AG04450 (cell line): ENCODE measurements at regions not wholly inside any gene's neighbourhood (a gene's known extent, or its start where the extent isn't known, plus 50 kb on each side); places are given as distances from the start of the nearest gene placed in this dataset.
"Not testable (repeated sequence)": the region's sequence is repeated elsewhere in the genome, so short reads cannot be mapped to it uniquely, and the experiment has no call there.

ENCODE experiments used
- CTCF ChIA-PET: fragments of 300-600, 350-600 bp; formaldehyde crosslinking; extraction: SDS; loops from one replicate; lab custom pipeline; 2022; ENCODE audit warnings: antibody characterized with exemption, inconsistent platforms; lab: Charles Lee
- POLR2A ChIA-PET: fragments of 350-600 bp; formaldehyde crosslinking; extraction: SDS; loops from one replicate; lab custom pipeline; 2021; ENCODE audit warnings: antibody characterized with exemption, inconsistent platforms; lab: Yijun Ruan, JAX
- DNase-seq: peaks from one replicate; pipeline ENCODE4 v3.0.0-alpha.2; 2011; ENCODE audit warnings: low read depth, low spot score
- H3K27ac ChIP-seq: one replicate; pipeline ENCODE4 v1.5.1; 2012; ENCODE audit warnings: low read depth, low read length, control low read depth
- H3K27me3 ChIP-seq: one replicate; pipeline ENCODE4 v1.6.0; 2012; ENCODE audit warnings: low read length; ENCODE audit not compliant: control insufficient read depth, insufficient read depth
- H3K4me3 ChIP-seq: 2 replicates; pipeline ENCODE4 v1.5.1; 2011; ENCODE audit warnings: mild to moderate bottlenecking, low read depth, low read length, control low read depth
- H3K9me3 ChIP-seq: 2 replicates; pipeline ENCODE4 v1.5.1; 2012; ENCODE audit warnings: low read length; ENCODE audit not compliant: control insufficient read depth, insufficient read depth
- CTCF ChIP-seq: IDR thresholded peaks from 2 replicates; pipeline ENCODE4 v1.5.1; 2011; ENCODE audit warnings: low read depth, low read length, control low read depth, inconsistent platforms

- Histone ChIP-seq H3K27ac (no peak overlapping the region), H3K4me3 (no peak overlapping the region), H3K9me3 (no peaks in the 10 kb centered on the region), H3K27me3 (no peaks in the 10 kb centered on the region)
- TF ChIP-seq CTCF, result no peak
- no peak for DNase-seq
- ChIA-PET POLR2A (no interaction called here), CTCF (interaction anchor here (1.0 kb wide), 1 partner anchor 22 kb away, joined by 4 read pairs; no protein-coding TSS in a partner anchor)
Measured at GRCh38 chr2:107717661-107718060, 109.0 kb upstream of the RGPD4 start.

GRCh38 chr2:107719141-107719540, 107.6 kb upstream of the RGPD4 start:
- CTCF ChIA-PET, result no interaction called here
- POLR2A ChIA-PET, result no interaction called here
- DNase-seq, result no peak
- H3K27ac ChIP-seq, result no peak overlapping the region
- no peak for TF ChIP-seq CTCF
- H3K27me3 ChIP-seq, result no peaks in the 10 kb centered on the region
- no peaks in the 10 kb centered on the region for H3K9me3 ChIP-seq
- no peak overlapping the region for H3K4me3 ChIP-seq

GRCh38 chr2:107719836-107720235, 106.9 kb upstream of the RGPD4 start:
- no peak for DNase-seq
- H3K27ac ChIP-seq, result no peak overlapping the region
- H3K27me3 ChIP-seq, result no peaks in the 10 kb centered on the region
- no peak overlapping the region for H3K4me3 ChIP-seq
- no peak for TF ChIP-seq CTCF
- no peaks in the 10 kb centered on the region for H3K9me3 ChIP-seq
- ChIA-PET POLR2A (no interaction called here), CTCF (no interaction called here)

GRCh38 chr2:107721178-107721577, 105.5 kb upstream of the RGPD4 start:
- Histone ChIP-seq H3K9me3 (no peaks in the 10 kb centered on the region), H3K27ac (no peak overlapping the region), H3K4me3 (no peak overlapping the region), H3K27me3 (no peaks in the 10 kb centered on the region)
- no peak for DNase-seq
- ChIA-PET POLR2A (no interaction called here), CTCF (no interaction called here)
- TF ChIP-seq CTCF, result no peak

- no peak for TF ChIP-seq CTCF
- POLR2A ChIA-PET, result no interaction called here
- DNase-seq, result no peak
- CTCF ChIA-PET, result no interaction called here
- Histone ChIP-seq H3K9me3 (no peaks in the 10 kb centered on the region), H3K27ac (no peak overlapping the region), H3K4me3 (no peak overlapping the region), H3K27me3 (no peaks in the 10 kb centered on the region)
Measured at GRCh38 chr2:107721586-107721985, 105.1 kb upstream of the RGPD4 start.

- POLR2A ChIA-PET, DNase-seq, H3K4me3 ChIP-seq, H3K9me3 ChIP-seq, H3K27me3 ChIP-seq, H3K27ac ChIP-seq, CTCF ChIA-PET: not testable (repeated sequence)
Measured at GRCh38 chr2:107725824-107726223, 100.9 kb upstream of the RGPD4 start.
